IMR-90 (cell line): ENCODE measurements at regions not wholly inside any gene's neighbourhood (a gene's known extent, or its start where the extent isn't known, plus 50 kb on each side); places are given as distances from the start of the nearest gene placed in this dataset.

Source experiments
- ATAC-seq: fragments of 200-7000 bp; cut with Tn5 transposase; 2 replicates; pipeline ENCODE4 v1.9.1; 2020; ENCODE audit warnings: low read depth, mild to moderate bottlenecking, moderate library complexity
- BruUV-seq: library from RNA; stranded (reverse); fragments of 400-500 nt; replicated peaks from 2 replicates; lab custom pipeline; 2021; lab: Mats Ljungman, UMichigan
- CTCF ChIA-PET: fragments of 300-600 bp; formaldehyde crosslinking; extraction: SDS; loops from one replicate; lab custom pipeline; 2021; ENCODE audit warnings: antibody characterized with exemption; lab: Yijun Ruan, JAX
- POLR2A ChIA-PET: fragments of 300-600 bp; sonication (Branson Sonifier 250); formaldehyde crosslinking; loops from one replicate; lab custom pipeline; 2022; ENCODE audit warnings: antibody characterized with exemption; ENCODE audit not compliant: unreplicated experiment; lab: Charles Lee
- DNase-seq: peaks from one replicate; pipeline ENCODE4 v3.0.0; 2013
- H2AFZ ChIP-seq: replicated peaks from 2 replicates; pipeline ENCODE3; 2013; ENCODE audit warnings: low read length, mild to moderate bottlenecking; ENCODE audit not compliant: poor library complexity
- H2AK5ac ChIP-seq: 2 replicates; pipeline ENCODE4 v1.6.1; 2013; ENCODE audit warnings: low read depth, low read length, inconsistent platforms
- H2AK9ac ChIP-seq: replicated peaks from 2 replicates; pipeline ENCODE3; 2013; ENCODE audit warnings: mild to moderate bottlenecking, low read depth, low read length, moderate library complexity; ENCODE audit not compliant: poor library complexity
- H2BK120ac ChIP-seq: 2 replicates; pipeline ENCODE4 v1.6.1; 2013; ENCODE audit warnings: low read depth, low read length, inconsistent platforms
- H2BK15ac ChIP-seq: 3 replicates; pipeline ENCODE4 v1.6.1; 2013; ENCODE audit warnings: low read depth, low read length, inconsistent platforms
- H2BK20ac ChIP-seq: 2 replicates; pipeline ENCODE4 v1.6.1; 2013; ENCODE audit warnings: low read depth, mild to moderate bottlenecking, inconsistent platforms, low read length, moderate library complexity
- H2BK5ac ChIP-seq: 2 replicates; pipeline ENCODE4 v1.6.1; 2013; ENCODE audit warnings: mild to moderate bottlenecking, low read depth, low read length, inconsistent platforms; ENCODE audit not compliant: poor library complexity, severe bottlenecking
- H3K14ac ChIP-seq: replicated peaks from 2 replicates; pipeline ENCODE4 v1.6.1; 2013; ENCODE audit warnings: low read depth, low read length, inconsistent platforms
- H3K18ac ChIP-seq: 2 replicates; pipeline ENCODE4 v1.6.1; 2013; ENCODE audit warnings: low read depth, low read length, control low read depth
- H3K23ac ChIP-seq: 2 replicates; pipeline ENCODE4 v1.6.1; 2013; ENCODE audit warnings: low read depth, low read length, inconsistent platforms
- H3K27ac ChIP-seq: 2 replicates; pipeline ENCODE4 v1.5.1; 2013; ENCODE audit warnings: mild to moderate bottlenecking, control low read depth, low read length; ENCODE audit not compliant: insufficient read depth
- H3K27me3 ChIP-seq: 2 replicates; pipeline ENCODE4 v1.6.1; 2013; ENCODE audit warnings: low read length; ENCODE audit not compliant: control insufficient read depth, insufficient read depth
- H3K36me3 ChIP-seq: 2 replicates; pipeline ENCODE4 v1.6.1; 2013; ENCODE audit warnings: low read length, mixed read lengths; ENCODE audit not compliant: control insufficient read depth, insufficient read depth
- H3K4ac ChIP-seq: 2 replicates; pipeline ENCODE4 v1.6.1; 2013; ENCODE audit warnings: low read depth, low read length, inconsistent platforms
- H3K4me1 ChIP-seq: 2 replicates; pipeline ENCODE4 v1.6.1; 2013; ENCODE audit warnings: low read length, mixed read lengths; ENCODE audit not compliant: control insufficient read depth, insufficient read depth
- H3K4me2 ChIP-seq: 2 replicates; pipeline ENCODE4 v1.6.1; 2013; ENCODE audit warnings: low read depth, mild to moderate bottlenecking, control low read depth, low read length, moderate library complexity
- H3K4me3 ChIP-seq: 2 replicates; pipeline ENCODE4 v1.5.1; 2013; ENCODE audit warnings: low read depth, mild to moderate bottlenecking, control low read depth, low read length, moderate library complexity; ENCODE audit not compliant: insufficient read depth
- H3K56ac ChIP-seq: 2 replicates; pipeline ENCODE4 v1.6.1; 2013; ENCODE audit warnings: low read length, inconsistent platforms; ENCODE audit not compliant: insufficient read depth; ENCODE audit errors: extremely low read depth
- H3K79me1 ChIP-seq, 2 experiments: 2 replicates each; pipeline ENCODE4 v1.6.1; 2013; ENCODE audit warnings: low read length in 2 of 2, inconsistent platforms in 1 of 2, low read depth in 1 of 2
- H3K9ac ChIP-seq: 2 replicates; pipeline ENCODE4 v1.6.1; 2013; ENCODE audit warnings: low read depth, low read length, control low read depth
- H3K9me1 ChIP-seq: 2 replicates; pipeline ENCODE4 v1.6.1; 2013; ENCODE audit warnings: low read length, inconsistent platforms; ENCODE audit not compliant: insufficient read depth
- H3K9me3 ChIP-seq: 2 replicates; pipeline ENCODE4 v1.6.1; 2013; ENCODE audit warnings: low read length; ENCODE audit not compliant: control insufficient read depth, insufficient read depth
- H4K20me1 ChIP-seq: 2 replicates; pipeline ENCODE4 v1.6.1; 2013; ENCODE audit warnings: low read length, inconsistent platforms; ENCODE audit not compliant: insufficient read depth
- H4K5ac ChIP-seq: 2 replicates; pipeline ENCODE4 v1.6.1; 2013; ENCODE audit warnings: mild to moderate bottlenecking, low read depth, low read length, control low read depth
- H4K8ac ChIP-seq, 2 experiments: 2 replicates each; pipeline ENCODE4 v1.6.1; 2013; ENCODE audit warnings: low read depth in 2 of 2, low read length in 2 of 2, control low read depth in 1 of 2, inconsistent platforms in 1 of 2
- H4K91ac ChIP-seq: 2 replicates; pipeline ENCODE4 v1.6.1; 2013; ENCODE audit warnings: low read depth, low read length, inconsistent platforms; ENCODE audit not compliant: insufficient read depth
- CTCF ChIP-seq: conservative IDR thresholded peaks from 2 replicates; pipeline ENCODE4 v1.5.1; 2012; ENCODE audit warnings: mild to moderate bottlenecking, low read depth, low read length, improper control_type of control experiment
- NFE2L2 ChIP-seq: fragments of 150-350 bp; IDR thresholded peaks from 2 replicates; pipeline ENCODE4 v1.6.1; 2016; ENCODE audit warnings: low read depth, mild to moderate bottlenecking, low read length
- POLR2A ChIP-seq: IDR thresholded peaks from 2 replicates; pipeline ENCODE4 v1.6.1; 2012; ENCODE audit warnings: mild to moderate bottlenecking, low read depth, low read length
- RAD21 ChIP-seq: IDR thresholded peaks from 2 replicates; pipeline ENCODE4 v1.6.1; 2012; ENCODE audit warnings: low read length, improper control_type of control experiment
- SMC3 ChIP-seq: fragments of 150-350 bp; IDR thresholded peaks from 2 replicates; pipeline ENCODE4 v1.6.1; 2016; ENCODE audit warnings: low read depth, mild to moderate bottlenecking, antibody characterized with exemption, low read length, moderate library complexity
- WGBS, 2 experiments: methylation state at CpG; one replicate each; pipeline versions ENCODE4 v1.1.5 to v1.1.7; 2013; ENCODE audit warnings: missing lambda C conversion rate in 2 of 2; ENCODE audit not compliant: insufficient read length in 1 of 2; ENCODE audit errors: extremely low coverage in 2 of 2; 5-methylcytosine and 5-hydroxymethylcytosine counted together
- dilution Hi-C: fragments of 300-500 bp; cut with HindIII; formaldehyde crosslinking; loops from one replicate; pipeline ENCODE4 v1.14.3; 2018; ENCODE audit warnings: low sequenced_read_pairs; ENCODE audit not compliant: unreplicated experiment
- in situ Hi-C: fragments of 300-500 bp; cut with MboI; formaldehyde crosslinking; loops from 3 replicates; pipeline ENCODE4 v1.14.3; 2019; ENCODE audit warnings: low sequenced_read_pairs, inconsistent platforms, mixed read lengths
- intact Hi-C: fragments of 100-400 bp; cut with micrococcal nuclease; formaldehyde crosslinking; loops from 2 replicates; pipeline ENCODE4 v1.10.0; 2022

- Histone ChIP-seq H2AFZ (no peak overlapping the region), H3K9me3 (peaks cover 16% of the 10 kb centered on the region), H3K14ac (no peak overlapping the region), H2AK5ac (no peak overlapping the region), H3K4ac (no peak overlapping the region), H3K27ac (no peak overlapping the region), H2BK5ac (no peak overlapping the region), H4K8ac (no peak overlapping the region), H2BK20ac (no peak overlapping the region), H3K23ac (no peak overlapping the region), H2AK9ac (no peak overlapping the region), H2BK120ac (no peak overlapping the region), H3K18ac (no peak overlapping the region), H2BK15ac (no peak overlapping the region), H3K36me3 (no peaks in the 10 kb centered on the region), H3K79me1 (no peaks in the 10 kb centered on the region), H4K20me1 (no peaks in the 10 kb centered on the region), H3K56ac (no peak overlapping the region), H4K91ac (no peak overlapping the region), H3K27me3 (no peaks in the 10 kb centered on the region), H4K5ac (no peak overlapping the region), H3K9ac (no peak overlapping the region), H3K4me3 (no peak overlapping the region), H3K4me2 (no peak overlapping the region), H3K4me1 (no peaks in the 10 kb centered on the region), H3K9me1 (no peaks in the 10 kb centered on the region)
- ChIA-PET CTCF (no interaction called here), POLR2A (no interaction called here)
- in situ Hi-C loops (no loop called here), dilution Hi-C loops (no loop called here), intact Hi-C loops (no loop called here)
- no peak for ATAC-seq
- BruUV-seq: no TSS peak
- no CpG with 5 or more reads among the region's 7 CpGs for WGBS, 2 experiments
- TF ChIP-seq POLR2A: no peak
- TF ChIP-seq CTCF: no peak
- no peak for TF ChIP-seq SMC3
- no peak for TF ChIP-seq NFE2L2
- TF ChIP-seq RAD21: no peak
- DNase-seq: no peak
Measured at GRCh38 chr12:81811061-81811777, 52.1 kb upstream of the PPFIA2 start.
